HG02938 (cell line): ENCODE measurements at regions not wholly inside any gene's neighbourhood (a gene's known extent, or its start where the extent isn't known, plus 50 kb on each side); places are given as distances from the start of the nearest gene placed in this dataset.
"Not testable (repeated sequence)": the region's sequence is repeated elsewhere in the genome, so short reads cannot be mapped to it uniquely, and the experiment has no call there.

Source experiments
- ATAC-seq: cut with Tn5 transposase; IDR thresholded peaks from one replicate; pipeline ENCODE4 v1.9.1; 2021; ENCODE audit warnings: mild to moderate bottlenecking, moderate library complexity; ENCODE audit not compliant: unreplicated experiment

DNA sequence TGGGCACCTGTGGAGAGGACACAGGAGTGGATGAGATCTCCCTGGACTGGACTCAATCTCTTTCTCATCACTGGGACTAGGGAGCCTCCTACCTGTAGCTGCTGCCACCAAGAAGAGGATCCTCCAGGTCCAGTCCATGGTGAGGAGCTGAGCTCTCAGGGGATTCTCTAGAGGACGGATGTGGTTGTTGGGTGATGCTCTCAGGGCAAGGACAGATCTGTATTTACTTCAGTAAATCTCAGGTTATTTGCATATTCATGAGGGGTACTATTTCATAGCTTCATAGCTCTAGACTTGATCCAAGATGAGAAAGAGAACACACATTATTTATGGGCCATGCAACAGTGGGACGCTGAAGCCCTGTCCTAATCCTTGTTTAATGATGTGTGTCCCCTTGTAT is 159.4 kb downstream of the POTEB start:
- ATAC-seq = peak; percentile 80

DNA sequence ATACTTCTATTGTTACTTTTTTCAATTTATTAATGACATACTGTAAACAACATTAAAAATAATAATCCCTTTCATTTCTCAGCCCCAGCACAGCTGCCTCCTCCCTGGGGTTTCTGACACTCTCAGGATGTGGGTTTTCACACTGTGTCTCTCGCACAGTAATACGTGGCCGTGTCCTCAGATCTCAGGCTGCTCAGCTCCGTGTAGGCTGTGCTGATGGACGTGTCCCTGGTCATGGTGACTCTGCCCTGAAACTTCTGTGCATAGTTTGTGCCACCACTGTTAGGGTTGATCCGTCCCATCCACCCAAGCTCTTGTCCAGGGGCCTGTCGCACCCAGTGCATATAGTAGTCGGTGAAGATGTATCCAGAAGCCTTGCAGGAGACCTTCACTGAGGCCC is 159.9 kb downstream of the POTEB start:
- peak; percentile 28 for ATAC-seq

DNA sequence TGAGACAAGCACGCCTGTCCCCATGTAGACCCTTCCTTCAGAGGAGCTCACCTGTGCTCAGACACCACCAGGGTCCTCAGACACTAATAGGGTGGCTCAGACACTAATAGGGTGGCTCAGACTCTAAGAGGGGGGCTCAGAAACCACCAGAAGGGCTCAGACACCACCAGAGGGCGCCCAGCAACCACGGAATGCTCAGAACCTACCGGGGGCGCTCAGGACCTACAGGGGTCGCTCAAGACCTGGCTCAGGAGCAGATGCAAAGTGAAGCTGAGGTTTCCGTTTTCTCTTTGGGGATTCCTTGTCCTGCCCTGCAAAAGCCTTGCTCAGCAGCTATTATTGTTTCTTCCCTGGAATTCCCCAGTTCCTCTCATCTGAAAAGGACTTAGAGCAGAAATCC is 172.1 kb downstream of the POTEB start:
- ATAC-seq = peak; percentile 99

DNA sequence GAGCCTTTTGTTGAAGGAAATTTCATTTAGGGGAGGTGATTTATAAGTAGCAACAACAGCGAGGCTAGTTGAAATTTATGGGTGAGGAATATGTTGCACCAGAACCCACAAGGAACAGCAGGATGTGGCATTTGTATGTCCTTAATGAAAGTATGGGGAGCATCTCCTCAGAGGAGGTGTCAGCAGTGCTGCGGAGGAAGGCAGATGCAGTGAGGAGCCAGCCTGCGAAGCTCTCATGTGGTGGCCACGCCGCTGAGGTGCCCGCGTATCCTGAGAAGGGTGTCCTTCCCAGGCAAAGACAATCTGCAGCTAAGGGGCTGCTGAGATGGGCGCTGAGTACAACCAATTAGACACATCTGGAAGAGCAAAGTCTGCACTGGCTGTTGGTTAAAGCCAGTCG is 178.9 kb downstream of the POTEB start:
- not testable (repeated sequence) for ATAC-seq

DNA sequence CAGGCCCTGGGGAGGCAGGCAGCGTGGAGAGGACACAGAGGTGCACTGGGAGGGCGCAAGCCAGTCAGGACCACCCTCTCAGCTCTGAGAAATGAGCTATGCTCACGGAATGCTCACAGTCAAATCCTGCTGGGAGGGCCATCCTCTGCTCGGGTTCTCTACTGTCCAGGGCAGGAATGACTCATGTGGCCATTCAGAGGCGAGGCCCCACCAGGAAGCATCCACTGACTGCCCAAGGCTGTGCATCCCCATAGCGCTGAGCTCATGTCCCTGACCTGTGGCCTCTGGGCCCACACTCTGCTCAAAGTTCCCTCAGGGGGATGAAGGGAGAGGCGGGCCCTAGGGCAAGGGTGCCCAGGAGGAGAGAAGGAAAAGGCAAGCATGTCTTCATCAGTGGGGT is 182.4 kb downstream of the POTEB start:
- not testable (repeated sequence) for ATAC-seq

DNA sequence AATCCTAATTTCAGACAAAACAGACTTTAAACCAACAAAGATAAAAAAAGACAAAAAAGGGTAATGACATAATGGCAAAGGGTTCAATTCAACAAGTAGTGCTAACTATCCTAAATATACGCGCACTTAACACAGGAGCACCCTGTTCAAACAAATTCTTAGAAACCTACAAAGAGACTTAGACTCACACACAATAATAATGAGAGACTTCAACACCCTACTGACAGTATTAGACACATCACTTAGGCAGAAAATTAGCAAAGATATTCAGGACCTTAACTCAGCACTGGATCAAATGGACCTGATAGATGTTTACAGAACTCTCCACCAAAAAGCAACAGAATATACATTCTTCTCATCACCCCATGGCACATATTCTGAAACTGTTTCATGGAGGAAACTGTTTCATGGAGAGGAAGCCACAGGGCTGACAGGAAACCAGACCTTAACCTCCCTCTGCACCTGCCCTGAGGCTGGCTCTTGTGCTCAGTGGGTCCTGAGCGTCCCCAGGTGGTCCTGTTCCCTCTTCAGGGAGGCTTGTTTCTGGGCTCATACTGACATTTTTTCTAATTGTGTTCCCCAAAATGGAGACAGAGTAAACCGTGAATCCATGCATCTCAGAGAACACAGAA is 184.9 kb downstream of the POTEB start:
- ATAC-seq = peak; percentile 62

DNA sequence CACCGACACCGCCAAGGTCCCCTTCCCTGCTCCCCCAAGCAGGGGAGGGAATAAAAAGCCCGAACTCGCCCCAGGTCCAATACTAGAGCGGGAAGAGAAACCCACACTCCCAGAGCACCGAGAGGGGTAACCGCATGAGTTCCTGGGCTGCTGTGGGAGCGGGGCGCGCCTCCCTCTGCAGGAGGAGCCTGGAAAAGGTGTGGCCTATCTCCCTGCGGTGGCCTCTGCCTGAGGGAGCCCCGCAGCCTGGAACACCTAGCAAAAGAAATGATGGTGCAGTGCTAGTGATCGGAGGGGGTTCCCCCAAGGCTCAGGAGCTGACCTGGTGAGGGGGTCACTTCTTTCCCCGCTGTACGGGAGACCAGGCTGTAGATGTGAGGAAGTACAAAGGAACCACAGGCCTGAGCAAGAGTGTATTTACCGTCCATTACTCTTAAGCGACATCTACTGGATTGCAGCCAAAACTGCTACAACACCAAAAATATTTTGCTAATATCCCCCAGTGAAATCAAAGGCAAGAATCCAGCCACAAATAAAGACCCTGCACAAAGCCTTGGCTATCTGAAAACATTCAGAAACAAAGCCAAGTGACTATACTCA is 216.6 kb upstream of the POTEB3 start:
- ATAC-seq = peak; percentile 78

DNA sequence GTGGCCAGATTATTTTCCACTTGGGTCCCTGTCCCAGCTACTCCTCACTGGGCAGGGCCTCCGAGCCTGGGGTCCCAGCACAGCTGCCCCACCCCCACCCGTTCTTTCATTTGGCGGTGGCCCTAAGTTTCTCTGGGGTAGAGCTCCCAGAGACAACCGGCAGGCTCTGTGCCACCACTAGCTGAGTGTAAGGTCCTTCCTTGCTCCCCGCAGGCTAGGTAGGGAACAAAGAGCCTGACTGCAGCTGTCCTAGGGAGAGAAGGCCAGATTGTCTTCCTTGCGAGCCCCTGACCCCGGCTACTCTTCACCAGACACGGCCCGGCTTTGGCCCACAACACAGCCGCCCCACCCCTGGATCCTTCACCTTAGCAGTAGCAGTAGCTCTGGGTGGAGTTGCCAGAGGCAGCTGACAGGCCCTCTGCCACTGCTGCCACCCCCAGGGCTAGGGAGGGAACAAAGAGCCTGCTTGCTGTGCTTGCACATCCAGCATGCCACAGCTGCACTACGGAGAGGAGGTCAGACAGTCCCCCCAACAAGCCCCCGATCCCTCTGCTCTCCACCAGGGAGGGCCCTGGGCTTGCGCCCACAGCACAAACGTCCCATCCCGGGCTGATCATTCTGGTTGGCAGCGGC is 215.9 kb upstream of the POTEB3 start:
- ATAC-seq = not testable (repeated sequence)

DNA sequence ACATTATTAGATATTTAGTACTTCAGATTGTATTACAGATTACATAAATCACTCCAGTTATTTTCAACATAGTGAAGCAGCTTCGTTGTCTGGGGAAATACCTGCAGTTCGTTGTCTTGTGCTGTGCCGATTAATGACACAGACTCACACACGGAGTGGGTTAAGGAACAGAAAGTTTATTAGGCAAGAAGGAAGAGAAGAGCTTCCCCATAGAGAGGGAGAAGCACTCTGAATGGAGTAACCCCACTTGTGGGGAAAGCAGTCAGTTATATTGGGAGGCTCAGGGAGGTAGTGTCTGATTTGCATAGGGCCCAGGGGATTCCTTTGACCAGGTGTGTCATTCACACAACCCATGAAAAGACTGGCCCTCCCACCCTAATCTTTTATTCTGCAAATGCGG is 213.4 kb upstream of the POTEB3 start:
- not testable (repeated sequence) for ATAC-seq

DNA sequence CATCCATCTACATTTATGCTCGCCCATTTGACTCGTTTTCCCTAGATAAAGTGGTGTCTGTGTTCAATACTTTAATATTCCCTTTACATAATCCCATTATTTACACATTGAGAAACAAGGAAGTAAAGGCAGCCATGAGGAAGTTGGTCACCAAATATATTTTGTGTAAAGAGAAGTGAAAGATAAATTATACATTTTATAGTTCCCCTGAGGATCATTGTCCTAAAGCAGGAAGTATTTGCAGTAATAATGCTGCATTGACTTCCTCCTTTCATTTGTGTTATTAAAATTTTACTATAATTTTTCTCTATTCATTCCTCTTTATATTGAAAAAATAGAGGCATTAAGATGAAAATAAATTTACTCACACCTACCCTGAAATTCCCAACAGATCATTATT is 198.5 kb upstream of the POTEB3 start:
- ATAC-seq = not testable (repeated sequence)

DNA sequence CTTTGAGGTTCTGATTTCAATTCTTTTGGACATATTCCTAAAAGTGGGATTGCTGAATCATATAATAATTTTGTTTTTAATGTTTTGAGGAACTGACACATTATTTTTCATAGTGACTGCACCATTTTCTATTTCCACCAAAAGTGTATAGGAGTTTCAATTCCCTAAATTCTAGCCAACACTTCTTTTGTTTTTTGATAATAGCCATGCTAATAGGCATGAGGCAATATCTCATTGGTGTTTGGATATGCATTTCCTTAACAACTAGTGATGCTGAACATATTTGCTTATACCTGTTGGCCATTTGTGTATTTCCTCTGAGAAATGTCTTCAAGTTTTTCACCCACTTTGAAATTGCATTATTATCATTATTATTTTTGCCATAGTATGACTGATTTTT is 186.4 kb upstream of the POTEB3 start:
- not testable (repeated sequence) for ATAC-seq

DNA sequence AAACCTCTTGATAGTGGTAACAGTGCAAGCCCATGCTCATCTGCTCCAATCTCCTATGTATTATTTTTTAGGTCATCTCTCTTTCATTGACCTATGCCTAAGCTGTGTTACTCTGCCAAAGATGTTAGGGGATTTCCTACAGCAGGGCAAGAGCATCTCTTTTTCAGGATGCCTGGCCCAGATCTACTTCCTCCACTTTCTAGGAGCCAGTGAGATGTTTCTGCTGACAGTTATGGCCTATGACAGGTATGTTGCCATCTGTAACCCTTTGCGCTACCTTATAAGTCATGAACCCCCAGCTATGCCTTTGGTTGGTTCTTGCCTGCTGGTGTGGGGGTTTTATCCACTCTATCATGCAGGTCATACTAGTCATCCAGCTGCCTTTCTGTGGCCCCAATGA is 168.9 kb upstream of the POTEB3 start:
- not testable (repeated sequence) for ATAC-seq

DNA sequence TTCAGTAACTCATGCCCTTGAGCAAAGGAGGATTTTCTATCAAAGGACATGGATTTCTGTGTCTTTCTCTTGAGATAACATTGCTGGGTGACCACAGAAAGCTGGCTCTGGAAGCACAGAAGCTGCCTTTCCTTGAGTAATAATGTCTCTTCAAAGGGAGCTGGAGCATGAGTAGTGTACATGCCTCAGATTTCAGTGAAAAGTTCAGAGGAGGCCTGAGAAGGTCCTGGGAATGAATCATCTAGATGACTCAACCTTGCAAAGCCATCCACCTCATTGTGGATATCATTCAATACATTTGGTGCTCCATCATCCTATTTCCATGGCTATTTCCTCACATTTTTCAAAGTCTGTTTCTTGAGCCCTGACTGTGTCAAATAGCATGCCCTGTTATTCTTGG is 125.1 kb upstream of the POTEB3 start:
- ATAC-seq = not testable (repeated sequence)

DNA sequence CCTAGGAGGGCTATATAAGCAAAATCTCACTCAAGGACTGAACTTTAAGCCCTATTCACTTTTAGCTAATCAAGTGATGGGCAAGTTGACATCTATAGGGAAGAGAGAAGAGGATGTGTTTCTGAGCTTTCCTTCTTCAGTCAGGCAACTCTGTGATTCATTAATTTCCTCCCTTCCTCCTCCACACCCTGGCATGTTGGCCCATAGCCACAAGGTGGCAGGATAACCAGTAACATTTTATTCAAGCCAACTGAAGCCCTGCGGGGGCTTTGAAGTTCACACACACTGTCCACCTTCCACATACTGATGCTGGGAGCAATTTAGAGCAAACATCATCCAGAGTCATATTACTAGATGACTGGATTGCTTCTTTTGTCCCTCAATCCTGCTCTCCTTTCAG is 111.5 kb upstream of the POTEB3 start:
- peak; percentile 92 for ATAC-seq

DNA sequence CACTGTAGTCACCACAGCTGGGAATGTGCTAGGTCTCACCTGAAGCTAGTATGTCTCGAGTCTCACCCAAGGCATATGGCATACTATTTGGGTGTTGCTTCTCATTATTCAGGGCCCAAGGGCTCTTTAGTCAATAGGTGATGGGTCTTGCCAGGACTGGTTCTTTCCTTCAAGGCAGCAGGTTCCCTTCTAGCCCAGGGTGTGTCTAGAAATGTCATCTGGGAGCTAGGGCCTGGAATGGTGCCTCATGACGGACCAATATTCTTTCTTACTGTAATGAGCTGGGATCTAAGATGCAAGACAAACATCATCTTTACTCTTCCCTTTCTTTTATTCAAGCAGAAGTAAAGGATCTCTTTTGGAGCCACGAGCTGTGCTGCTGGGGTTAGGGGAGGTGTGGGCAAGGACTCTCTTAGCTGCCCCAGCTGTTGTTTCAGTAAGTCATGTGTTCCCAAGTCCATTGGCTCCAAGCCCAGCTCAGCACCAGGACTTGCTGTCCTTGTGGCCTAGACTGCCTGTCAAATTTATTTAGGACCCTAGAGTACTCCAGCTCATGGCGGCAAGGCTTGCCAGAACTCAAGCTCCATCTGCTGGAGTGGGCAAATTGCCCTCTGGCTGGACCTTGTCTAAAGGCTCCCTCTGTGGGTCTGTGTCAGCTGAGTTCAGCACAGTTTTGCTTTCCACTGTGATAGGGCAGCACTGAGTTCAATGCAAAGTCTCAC is 106.0 kb upstream of the POTEB3 start:
- not testable (repeated sequence) for ATAC-seq

DNA sequence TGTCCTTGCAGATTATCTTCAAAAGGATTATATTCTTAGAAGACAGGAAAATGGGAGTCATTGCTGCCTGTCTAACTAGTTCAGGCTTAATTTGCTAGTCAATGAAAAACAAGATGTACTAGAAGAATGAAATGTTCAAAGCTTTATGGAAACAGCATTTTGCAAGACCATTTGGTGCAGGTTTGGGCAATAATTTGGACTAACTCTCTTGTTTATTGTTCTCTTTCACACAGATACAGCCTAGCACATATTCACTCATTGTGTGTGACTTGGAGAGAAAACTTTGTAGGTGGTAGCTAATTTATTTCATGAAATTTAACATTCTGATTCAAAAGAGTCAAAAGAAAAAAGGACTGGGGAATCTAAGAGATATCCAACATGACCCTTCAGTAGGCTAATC is 92.5 kb upstream of the POTEB3 start:
- not testable (repeated sequence) for ATAC-seq

DNA sequence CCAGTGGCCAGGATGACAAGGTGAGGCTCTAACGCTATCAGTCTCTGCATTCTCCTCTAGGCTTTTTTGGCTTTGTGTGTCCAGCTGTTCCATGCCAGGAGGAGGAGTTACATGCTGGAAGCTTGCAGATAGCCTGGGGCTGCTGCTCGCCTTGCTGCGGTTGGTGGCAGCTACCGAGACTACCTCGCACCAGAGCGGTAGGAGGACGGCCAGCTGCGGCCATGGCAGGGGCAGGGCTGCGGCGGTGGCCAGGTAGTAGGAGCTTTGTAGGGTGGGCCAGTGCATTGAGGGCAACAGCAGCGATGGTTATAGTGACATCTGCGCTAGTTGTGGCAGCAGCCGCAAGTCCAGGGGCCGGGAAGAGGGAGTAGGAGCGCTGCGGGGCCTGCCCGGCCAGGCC is 75.9 kb upstream of the POTEB3 start:
- ATAC-seq = not testable (repeated sequence)

DNA sequence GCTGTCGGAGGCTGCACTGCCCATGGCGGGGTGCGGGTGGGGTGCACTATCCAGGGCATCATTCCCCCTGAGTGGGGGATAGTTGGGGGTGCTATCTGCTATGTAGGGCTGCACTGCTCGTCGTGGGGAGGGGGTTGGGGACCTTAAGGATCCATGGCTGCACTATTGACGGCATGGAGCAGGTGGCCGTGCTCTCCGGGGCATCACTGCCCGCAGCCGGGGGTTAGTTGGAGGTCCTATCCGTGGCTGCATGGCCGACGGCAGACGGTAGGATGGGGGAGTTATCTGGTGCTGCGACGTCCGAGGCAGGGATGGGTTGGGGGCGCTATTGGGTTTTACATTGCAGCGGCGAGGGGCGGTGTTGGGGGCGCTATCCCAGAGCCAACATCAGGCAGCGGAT is 75.0 kb upstream of the POTEB3 start:
- ATAC-seq = not testable (repeated sequence)

DNA sequence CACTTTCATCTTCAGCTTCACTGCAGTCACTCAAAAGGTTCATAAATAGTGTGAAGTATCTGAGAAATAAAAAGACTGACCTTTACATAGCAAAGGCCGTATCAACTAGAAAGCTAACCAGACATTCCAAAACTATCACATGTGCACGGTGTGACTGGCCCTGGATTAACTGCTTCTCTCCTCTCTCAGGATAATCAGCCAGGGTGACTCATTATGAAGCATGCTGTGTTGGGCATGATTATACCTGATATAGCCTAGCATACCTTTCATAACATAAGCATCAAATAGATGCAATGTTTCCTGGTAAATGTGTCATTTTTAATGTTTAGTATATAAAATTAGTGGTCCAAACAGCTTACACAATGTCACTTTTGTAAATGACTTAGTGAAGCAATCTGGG is 62.7 kb upstream of the POTEB3 start:
- ATAC-seq = not testable (repeated sequence)
